ENCODE measurements at regions not wholly inside any gene's neighbourhood (a gene's known extent, or its start where the extent isn't known, plus 50 kb on each side); places are given as distances from the start of the nearest gene placed in this dataset.

- DNase-seq (ENCODE audit: low spot score), result no peak
These were observed 462.0 kb downstream of the HS3ST3B1 start for GRCh38 chr17:14762736-14763479.

GRCh38 chr17:14760719-14761411 lies 460.0 kb downstream of the HS3ST3B1 start:
- no peak for DNase-seq (ENCODE audit: low spot score)

- DNase-seq (ENCODE audit: low spot score), result no peak
These were observed 459.3 kb downstream of the HS3ST3B1 start for GRCh38 chr17:14760212-14760611.

GRCh38 chr17:14759325-14759724 lies 458.4 kb downstream of the HS3ST3B1 start:
- DNase-seq (ENCODE audit: low spot score), result no peak

DNA sequence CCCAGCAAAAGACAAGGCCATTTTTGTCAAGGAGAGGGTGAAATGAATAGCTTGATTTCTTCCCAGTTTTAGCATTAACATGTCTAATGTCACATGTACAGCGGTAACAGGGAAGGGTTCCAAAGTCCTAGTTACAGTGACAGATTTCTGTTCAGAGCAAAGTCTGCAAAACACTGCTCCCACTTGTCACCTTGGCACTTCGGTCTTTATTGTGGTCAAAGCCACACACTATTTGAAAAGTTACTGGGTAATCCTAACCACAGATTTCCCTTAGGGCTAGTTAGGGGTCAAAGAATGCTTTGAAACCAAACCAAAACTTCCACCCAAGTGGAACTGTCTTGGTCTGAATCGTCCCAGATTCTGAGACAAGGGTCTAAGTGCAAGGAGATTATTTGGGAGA lies 455.6 kb downstream of the HS3ST3B1 start:
- no peak for DNase-seq (ENCODE audit: low spot score)

- DNase-seq (ENCODE audit: low spot score), result no peak
These were observed 454.1 kb downstream of the HS3ST3B1 start for GRCh38 chr17:14755002-14755401.

GRCh38 chr17:14753383-14753782 lies 452.5 kb downstream of the HS3ST3B1 start:
- no peak for DNase-seq (ENCODE audit: low spot score)

- no peak for DNase-seq (ENCODE audit: low spot score)
These were observed 451.1 kb downstream of the HS3ST3B1 start for GRCh38 chr17:14752011-14752410.

- DNase-seq (ENCODE audit: low spot score), result no peak
These were observed 450.0 kb downstream of the HS3ST3B1 start for GRCh38 chr17:14750866-14751265.

DNA sequence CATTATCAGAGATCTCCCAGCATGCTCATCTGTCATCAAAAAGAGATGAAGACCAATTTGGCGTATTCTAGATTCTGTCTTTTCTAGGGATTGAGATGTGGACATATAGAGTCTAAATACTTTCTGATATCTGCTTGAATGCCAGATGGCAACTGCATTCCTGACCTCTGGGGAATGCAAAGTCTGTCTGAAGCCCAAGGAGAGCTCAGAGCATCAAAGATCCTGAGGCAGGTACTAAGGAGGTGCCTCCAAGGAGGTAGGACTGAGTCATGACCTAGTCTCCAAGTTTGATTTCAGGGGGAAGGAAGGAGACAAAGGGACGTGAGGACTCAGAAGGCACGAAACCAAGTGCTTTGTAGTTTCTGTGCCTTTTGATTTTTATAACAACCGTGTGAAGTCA lies 448.4 kb downstream of the HS3ST3B1 start:
- no peak for DNase-seq (ENCODE audit: low spot score)

GRCh38 chr17:14748036-14748710 lies 447.3 kb downstream of the HS3ST3B1 start:
- DNase-seq (ENCODE audit: low spot score), result no peak

GRCh38 chr17:14747603-14747950 lies 446.7 kb downstream of the HS3ST3B1 start:
- no peak for DNase-seq (ENCODE audit: low spot score)

GRCh38 chr17:14746822-14747602 lies 446.1 kb downstream of the HS3ST3B1 start:
- no peak for DNase-seq (ENCODE audit: low spot score)

GRCh38 chr17:14745541-14745940 lies 444.7 kb downstream of the HS3ST3B1 start:
- DNase-seq (ENCODE audit: low spot score), result no peak

GRCh38 chr17:14744761-14745473 lies 444.0 kb downstream of the HS3ST3B1 start:
- no peak for DNase-seq (ENCODE audit: low spot score)

GRCh38 chr17:14741491-14741890 lies 440.6 kb downstream of the HS3ST3B1 start:
- DNase-seq (ENCODE audit: low spot score), result no peak

GRCh38 chr17:14739656-14740431 lies 439.0 kb downstream of the HS3ST3B1 start:
- no peak for DNase-seq (ENCODE audit: low spot score)

GRCh38 chr17:14738652-14738988 lies 437.7 kb downstream of the HS3ST3B1 start:
- no peak for DNase-seq (ENCODE audit: low spot score)

GRCh38 chr17:14737984-14738651 lies 437.2 kb downstream of the HS3ST3B1 start:
- no peak for DNase-seq (ENCODE audit: low spot score)

- no peak for DNase-seq (ENCODE audit: low spot score)
These were observed 435.8 kb downstream of the HS3ST3B1 start for GRCh38 chr17:14736631-14737030.
